GM12878 (cell line): ENCODE measurements at regions not wholly inside any gene's neighbourhood (a gene's known extent, or its start where the extent isn't known, plus 50 kb on each side); places are given as distances from the start of the nearest gene placed in this dataset.

Source experiments
- EED ChIP-seq: sonication (generic); IDR thresholded peaks from 2 replicates; pipeline ENCODE4 v1.6.1; 2016; ENCODE audit warnings: antibody characterized with exemption, low read depth
- KDM1A ChIP-seq: fragments of 200-600 bp; sonication (generic); IDR thresholded peaks from 2 replicates; pipeline ENCODE4 v1.6.1; 2016; ENCODE audit warnings: borderline replicate concordance
- LARP7 ChIP-seq: fragments of 450-650 bp; IDR thresholded peaks from 2 replicates; pipeline ENCODE4 v1.6.1; 2017; ENCODE audit warnings: mild to moderate bottlenecking
- RAD51 ChIP-seq: fragments of 450-650 bp; IDR thresholded peaks from 2 replicates; pipeline ENCODE4 v1.6.1; 2016; ENCODE audit warnings: moderate library complexity, mild to moderate bottlenecking, inconsistent platforms
- RCOR1 ChIP-seq: conservative IDR thresholded peaks from 2 replicates; pipeline ENCODE4 v1.6.1; 2012; ENCODE audit warnings: low read depth, low read length, improper control_type of control experiment
- TBL1XR1 ChIP-seq: IDR thresholded peaks from 2 replicates; pipeline ENCODE4 v1.6.1; 2012; ENCODE audit warnings: low read depth, low read length, improper control_type of control experiment
- ZNF24 ChIP-seq: fragments of 450-650 bp; IDR thresholded peaks from 2 replicates; pipeline ENCODE4 v1.6.1; 2017; ENCODE audit warnings: antibody characterized with exemption, mild to moderate bottlenecking
- TF ChIP-seq, protein P1 (sequence below): fragments of 450-650 bp; IDR thresholded peaks from 2 replicates; pipeline ENCODE4 v1.6.1; 2017; ENCODE audit warnings: antibody characterized with exemption, mild to moderate bottlenecking, moderate library complexity

- TF ChIP-seq KDM1A (no peak), RCOR1 (no peak), EED (no peak), RAD51 (no peak), TBL1XR1 (no peak), LARP7 (no peak), ZNF24 (no peak)
- TF ChIP-seq, protein P1, sequence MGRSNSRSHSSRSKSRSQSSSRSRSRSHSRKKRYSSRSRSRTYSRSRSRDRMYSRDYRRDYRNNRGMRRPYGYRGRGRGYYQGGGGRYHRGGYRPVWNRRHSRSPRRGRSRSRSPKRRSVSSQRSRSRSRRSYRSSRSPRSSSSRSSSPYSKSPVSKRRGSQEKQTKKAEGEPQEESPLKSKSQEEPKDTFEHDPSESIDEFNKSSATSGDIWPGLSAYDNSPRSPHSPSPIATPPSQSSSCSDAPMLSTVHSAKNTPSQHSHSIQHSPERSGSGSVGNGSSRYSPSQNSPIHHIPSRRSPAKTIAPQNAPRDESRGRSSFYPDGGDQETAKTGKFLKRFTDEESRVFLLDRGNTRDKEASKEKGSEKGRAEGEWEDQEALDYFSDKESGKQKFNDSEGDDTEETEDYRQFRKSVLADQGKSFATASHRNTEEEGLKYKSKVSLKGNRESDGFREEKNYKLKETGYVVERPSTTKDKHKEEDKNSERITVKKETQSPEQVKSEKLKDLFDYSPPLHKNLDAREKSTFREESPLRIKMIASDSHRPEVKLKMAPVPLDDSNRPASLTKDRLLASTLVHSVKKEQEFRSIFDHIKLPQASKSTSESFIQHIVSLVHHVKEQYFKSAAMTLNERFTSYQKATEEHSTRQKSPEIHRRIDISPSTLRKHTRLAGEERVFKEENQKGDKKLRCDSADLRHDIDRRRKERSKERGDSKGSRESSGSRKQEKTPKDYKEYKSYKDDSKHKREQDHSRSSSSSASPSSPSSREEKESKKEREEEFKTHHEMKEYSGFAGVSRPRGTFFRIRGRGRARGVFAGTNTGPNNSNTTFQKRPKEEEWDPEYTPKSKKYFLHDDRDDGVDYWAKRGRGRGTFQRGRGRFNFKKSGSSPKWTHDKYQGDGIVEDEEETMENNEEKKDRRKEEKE, result no peak
These were observed 53.1 kb upstream of the PPP1CB start (continued) for GRCh38 chr2:28698545-28698944.
